CD14-positive monocyte (primary cell): ENCODE measurements at regions not wholly inside any gene's neighbourhood (a gene's known extent, or its start where the extent isn't known, plus 50 kb on each side); places are given as distances from the start of the nearest gene placed in this dataset.

Source experiments
- DNase-seq, 3 donors: peaks; one replicate each; pipeline ENCODE4 v3.0.0-alpha.2; 2011 to 2022
- H2AFZ ChIP-seq: 2 replicates; pipeline ENCODE4 v1.6.0; 2012; ENCODE audit warnings: mild to moderate bottlenecking, low read depth, low read length, inconsistent platforms; ENCODE audit not compliant: insufficient read depth, poor library complexity, severe bottlenecking
- H3K27ac ChIP-seq, 2 donors: 1 replicate in 1 of 2; 2 replicates in 1 of 2; pipeline ENCODE4 v1.5.1; 2012 to 2013; ENCODE audit warnings: low read length in 2 of 2, control low read depth in 1 of 2, inconsistent platforms in 1 of 2, low read depth in 1 of 2, mild to moderate bottlenecking in 1 of 2
- H3K27me3 ChIP-seq, 2 donors: one replicate each; pipeline versions ENCODE4 v1.6.0 to v1.6.1; 2011 to 2013; ENCODE audit warnings: low read length in 2 of 2; ENCODE audit not compliant: control insufficient read depth in 2 of 2, insufficient read depth in 2 of 2
- H3K36me3 ChIP-seq, 2 donors: replicated peaks in 1 of 2; 1 replicate in 1 of 2; 2 replicates in 1 of 2; pipeline versions ENCODE4 v1.5.1 to v1.6.1; 2012 to 2013; ENCODE audit warnings: low read length in 2 of 2, control low read depth in 1 of 2, inconsistent platforms in 1 of 2, mild to moderate bottlenecking in 1 of 2; ENCODE audit not compliant: insufficient read depth in 2 of 2, control insufficient read depth in 1 of 2
- H3K4me1 ChIP-seq, 2 donors: 1 replicate in 1 of 2; 2 replicates in 1 of 2; pipeline versions ENCODE4 v1.5.1 to v1.6.1; 2012 to 2013; ENCODE audit warnings: low read length in 2 of 2, control low read depth in 1 of 2, inconsistent platforms in 1 of 2, mild to moderate bottlenecking in 1 of 2, moderate library complexity in 1 of 2; ENCODE audit not compliant: insufficient read depth in 2 of 2, control insufficient read depth in 1 of 2
- H3K4me2 ChIP-seq: replicated peaks from 2 replicates; pipeline ENCODE3; 2012; ENCODE audit warnings: low read length, moderate library complexity, mild to moderate bottlenecking; ENCODE audit not compliant: poor library complexity, severe bottlenecking; ENCODE audit errors: extremely low read depth
- H3K4me3 ChIP-seq, 3 experiments: fragments of 200-600 bp in 1 of 3; sonication (generic) in 1 of 3; replicated peaks in 1 of 3; 1 replicate in 2 of 3; 2 replicates in 1 of 3; pipeline ENCODE4 v1.5.1; 2011 to 2013; ENCODE audit warnings: low read length in 3 of 3, mild to moderate bottlenecking in 3 of 3, control low read depth in 2 of 3, low read depth in 2 of 3, inconsistent platforms in 1 of 3, moderate library complexity in 1 of 3
- H3K79me2 ChIP-seq: 2 replicates; pipeline ENCODE4 v1.6.0; 2012; ENCODE audit warnings: mild to moderate bottlenecking, control low read depth, inconsistent platforms, low read length, moderate library complexity; ENCODE audit not compliant: insufficient read depth
- H3K9ac ChIP-seq: 2 replicates; pipeline ENCODE4 v1.6.0; 2017; ENCODE audit warnings: low read length, mild to moderate bottlenecking; ENCODE audit not compliant: insufficient read depth, poor library complexity, severe bottlenecking
- H3K9me3 ChIP-seq, 2 donors: replicated peaks in 1 of 2; 1 replicate in 1 of 2; 2 replicates in 1 of 2; pipeline versions ENCODE4 v1.5.1 to v1.6.1; 2012 to 2013; ENCODE audit warnings: low read length in 2 of 2, control low read depth in 1 of 2; ENCODE audit not compliant: control insufficient read depth in 1 of 2, insufficient read depth in 1 of 2
- H4K20me1 ChIP-seq: 2 replicates; pipeline ENCODE4 v1.6.0; 2012; ENCODE audit warnings: mild to moderate bottlenecking, low read length, control low read depth, moderate library complexity; ENCODE audit not compliant: insufficient read depth
- H3K27ac Mint-ChIP-seq, 7 donors: one replicate each; pipeline ENCODE4 v1.8.0; 2020; ENCODE audit warnings: mild to moderate bottlenecking in 7 of 7, mixed read lengths in 7 of 7, moderate library complexity in 6 of 7, inconsistent platforms in 2 of 7
- H3K27me3 Mint-ChIP-seq, 3 donors: one replicate each; pipeline ENCODE4 v1.8.0; 2021 to 2022; ENCODE audit warnings: low read depth in 3 of 3, mild to moderate bottlenecking in 3 of 3, mixed read lengths in 3 of 3, moderate library complexity in 3 of 3, inconsistent platforms in 1 of 3
- H3K36me3 Mint-ChIP-seq, 2 donors: one replicate each; pipeline ENCODE4 v1.8.0; 2020; ENCODE audit warnings: mixed read lengths in 2 of 2, inconsistent platforms in 1 of 2, mild to moderate bottlenecking in 1 of 2
- H3K4me1 Mint-ChIP-seq: one replicate; pipeline ENCODE4 v1.8.0; 2020; ENCODE audit warnings: mild to moderate bottlenecking, mixed read lengths
- H3K4me3 Mint-ChIP-seq, 2 donors: one replicate each; pipeline ENCODE4 v1.8.0; 2020; ENCODE audit warnings: mild to moderate bottlenecking in 2 of 2, mixed read lengths in 2 of 2, moderate library complexity in 1 of 2
- H3K9me3 Mint-ChIP-seq, 7 donors: one replicate each; pipeline ENCODE4 v1.8.0; 2020 to 2022; ENCODE audit warnings: mixed read lengths in 7 of 7, mild to moderate bottlenecking in 6 of 7, moderate library complexity in 6 of 7, inconsistent platforms in 2 of 7
- CTCF ChIP-seq: fragments of 200-600 bp; IDR thresholded peaks from one replicate; pipeline ENCODE4 v1.8.0; 2022; ENCODE audit warnings: antibody characterized with exemption, mild to moderate bottlenecking
- WGBS: methylation state at CpG from one replicate; pipeline ENCODE4 v1.1.5; 2013; ENCODE audit warnings: missing lambda C conversion rate; ENCODE audit not compliant: insufficient coverage; 5-methylcytosine and 5-hydroxymethylcytosine counted together
- intact Hi-C, 2 donors: fragments of 100-400 bp; cut with micrococcal nuclease; formaldehyde crosslinking; loops; one replicate each; pipeline versions ENCODE4 v1.15.0 to v1.15.1; 2023

- H3K4me2 ChIP-seq = no peak overlapping the region
- H3K9ac ChIP-seq = no peak overlapping the region
Measured at GRCh38 chr1:69498711-69499110, 69.0 kb upstream of the LRRC7 start.

GRCh38 chr1:69499203-69499803, 68.4 kb upstream of the LRRC7 start:
- no peaks in the 10 kb centered on the region for H4K20me1 ChIP-seq
- no peak overlapping the region for H3K4me3 ChIP-seq
- no peak for DNase-seq
- no peaks in the 10 kb centered on the region for H3K79me2 ChIP-seq
- H3K27me3 ChIP-seq = no peaks in the 10 kb centered on the region
- Mint-ChIP-seq H3K4me1 (no peaks in the 10 kb centered on the region), H3K4me3 (no peak overlapping the region), H3K27me3 (no peaks in the 10 kb centered on the region), H3K36me3 (no peaks in the 10 kb centered on the region), H3K9me3 (peaks cover 0 to 3% (median 0%) of the 10 kb centered on the region in 7 donors), H3K27ac (no peak overlapping the region)
- H3K36me3 ChIP-seq = no peaks in the 10 kb centered on the region
- no peak for TF ChIP-seq CTCF
- no peak overlapping the region for H2AFZ ChIP-seq
- no peak overlapping the region for H3K9ac ChIP-seq
- H3K4me2 ChIP-seq = no peak overlapping the region
- H3K4me1 ChIP-seq = no peaks in the 10 kb centered on the region
- intact Hi-C loops = no loop called here
- WGBS = 58% methylated on average over 4 of the region's 7 CpGs
- H3K27ac ChIP-seq = no peak overlapping the region
- H3K9me3 ChIP-seq = no peaks in the 10 kb centered on the region

More at GRCh38 chr1:69498711-69499110, 69.0 kb upstream of the LRRC7 start:
- H3K4me3 Mint-ChIP-seq = no peak overlapping the region
- Histone ChIP-seq H4K20me1 (no peaks in the 10 kb centered on the region), H3K36me3 (no peaks in the 10 kb centered on the region), H2AFZ (no peak overlapping the region), H3K4me3 (no peak overlapping the region), H3K79me2 (no peaks in the 10 kb centered on the region), H3K27me3 (no peaks in the 10 kb centered on the region), H3K27ac (no peak overlapping the region), H3K4me1 (no peaks in the 10 kb centered on the region), H3K9me3 (no peaks in the 10 kb centered on the region)
- no peak overlapping the region for H3K27ac Mint-ChIP-seq
- H3K27me3 Mint-ChIP-seq = no peaks in the 10 kb centered on the region
- no CpG with 5 or more reads among the region's 1 CpG for WGBS
- H3K9me3 Mint-ChIP-seq = peaks cover 0 to 3% (median 0%) of the 10 kb centered on the region in 7 donors
- no peaks in the 10 kb centered on the region for H3K4me1 Mint-ChIP-seq
- intact Hi-C loops = no loop called here
- DNase-seq = no peak
- no peak for TF ChIP-seq CTCF
- no peaks in the 10 kb centered on the region for H3K36me3 Mint-ChIP-seq
